HCT116 (cell line): ENCODE measurements at regions not wholly inside any gene's neighbourhood (a gene's known extent, or its start where the extent isn't known, plus 50 kb on each side); places are given as distances from the start of the nearest gene placed in this dataset.

ENCODE experiments used
- CEBPB ChIP-seq: IDR thresholded peaks from 2 replicates; pipeline ENCODE4 v1.6.1; 2012; ENCODE audit warnings: low read depth
- RAD21 ChIP-seq: IDR thresholded peaks from 2 replicates; pipeline ENCODE4 v1.6.1; 2012; ENCODE audit warnings: low read depth, mild to moderate bottlenecking
- SIN3A ChIP-seq: IDR thresholded peaks from 2 replicates; pipeline ENCODE4 v1.6.1; 2012; ENCODE audit warnings: low read depth
- YY1 ChIP-seq: IDR thresholded peaks from 2 replicates; pipeline ENCODE4 v1.6.1; 2011; ENCODE audit warnings: low read length, low read depth, moderate library complexity, mild to moderate bottlenecking; ENCODE audit not compliant: insufficient replicate concordance; ENCODE audit errors: extremely low read depth
- TF ChIP-seq, protein P1 (sequence below), 3 experiments: fragments of 200-600 bp in 1 of 3; sonication (generic) in 1 of 3; IDR thresholded peaks in 2 of 3; conservative IDR thresholded peaks in 1 of 3; 2 replicates each; pipeline ENCODE4 v1.5.1; 2012 to 2017; ENCODE audit warnings: low read depth in 2 of 3, low read length in 2 of 3, antibody characterized with exemption in 1 of 3, borderline replicate concordance in 1 of 3, control low read depth in 1 of 3, mild to moderate bottlenecking in 1 of 3, mixed read lengths in 1 of 3, mixed run types in 1 of 3, moderate library complexity in 1 of 3; ENCODE audit not compliant: insufficient read depth in 1 of 3
- TF ChIP-seq, protein P2 (sequence below): IDR thresholded peaks from 2 replicates; pipeline ENCODE4 v1.6.1; 2012; ENCODE audit warnings: low read depth

DNA sequence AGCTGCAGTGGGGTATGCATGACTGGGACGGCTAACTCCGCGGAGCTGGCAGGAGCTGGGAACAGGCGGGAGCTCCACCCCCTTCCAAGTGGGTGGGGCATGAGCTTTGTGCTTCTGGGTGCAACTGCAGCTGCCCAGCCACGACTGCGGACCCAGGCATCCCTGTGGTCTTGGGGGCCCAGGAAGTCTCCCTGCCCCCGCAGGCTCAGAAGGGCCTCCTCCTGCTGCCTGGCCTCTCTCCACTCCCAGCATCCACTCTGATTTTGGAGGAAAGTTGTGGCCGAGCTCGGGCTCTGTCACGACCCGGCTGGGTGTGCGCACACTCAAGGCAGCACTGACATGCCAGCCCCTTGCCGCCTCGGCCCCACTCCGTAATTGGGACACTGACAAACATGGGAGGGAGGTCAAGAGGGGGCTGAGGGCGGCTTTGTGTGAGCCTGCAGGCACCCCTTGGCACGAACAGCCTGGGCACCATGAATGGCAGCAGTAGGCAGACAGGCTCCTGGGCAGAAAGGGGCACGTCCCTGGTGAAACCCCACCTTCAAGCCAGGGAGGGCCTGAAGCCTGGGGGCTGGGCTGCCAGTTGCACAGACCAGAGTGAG, 822.6 kb downstream of the GLUD2 start:
- TF ChIP-seq YY1 (no peak), CEBPB (no peak), SIN3A (no peak), RAD21 (no peak)
- TF ChIP-seq, protein P1, sequence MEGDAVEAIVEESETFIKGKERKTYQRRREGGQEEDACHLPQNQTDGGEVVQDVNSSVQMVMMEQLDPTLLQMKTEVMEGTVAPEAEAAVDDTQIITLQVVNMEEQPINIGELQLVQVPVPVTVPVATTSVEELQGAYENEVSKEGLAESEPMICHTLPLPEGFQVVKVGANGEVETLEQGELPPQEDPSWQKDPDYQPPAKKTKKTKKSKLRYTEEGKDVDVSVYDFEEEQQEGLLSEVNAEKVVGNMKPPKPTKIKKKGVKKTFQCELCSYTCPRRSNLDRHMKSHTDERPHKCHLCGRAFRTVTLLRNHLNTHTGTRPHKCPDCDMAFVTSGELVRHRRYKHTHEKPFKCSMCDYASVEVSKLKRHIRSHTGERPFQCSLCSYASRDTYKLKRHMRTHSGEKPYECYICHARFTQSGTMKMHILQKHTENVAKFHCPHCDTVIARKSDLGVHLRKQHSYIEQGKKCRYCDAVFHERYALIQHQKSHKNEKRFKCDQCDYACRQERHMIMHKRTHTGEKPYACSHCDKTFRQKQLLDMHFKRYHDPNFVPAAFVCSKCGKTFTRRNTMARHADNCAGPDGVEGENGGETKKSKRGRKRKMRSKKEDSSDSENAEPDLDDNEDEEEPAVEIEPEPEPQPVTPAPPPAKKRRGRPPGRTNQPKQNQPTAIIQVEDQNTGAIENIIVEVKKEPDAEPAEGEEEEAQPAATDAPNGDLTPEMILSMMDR (IDR thresholded peaks at IDR 0.05 in 2 of 3, conservative IDR thresholded peaks at IDR 0.05 in 1 of 3; ENCODE audit: borderline replicate concordance in 1 of 3, insufficient read depth in 1 of 3, low read depth in 2 of 3, low read length in 2 of 3) = no peak
- TF ChIP-seq, protein P2, sequence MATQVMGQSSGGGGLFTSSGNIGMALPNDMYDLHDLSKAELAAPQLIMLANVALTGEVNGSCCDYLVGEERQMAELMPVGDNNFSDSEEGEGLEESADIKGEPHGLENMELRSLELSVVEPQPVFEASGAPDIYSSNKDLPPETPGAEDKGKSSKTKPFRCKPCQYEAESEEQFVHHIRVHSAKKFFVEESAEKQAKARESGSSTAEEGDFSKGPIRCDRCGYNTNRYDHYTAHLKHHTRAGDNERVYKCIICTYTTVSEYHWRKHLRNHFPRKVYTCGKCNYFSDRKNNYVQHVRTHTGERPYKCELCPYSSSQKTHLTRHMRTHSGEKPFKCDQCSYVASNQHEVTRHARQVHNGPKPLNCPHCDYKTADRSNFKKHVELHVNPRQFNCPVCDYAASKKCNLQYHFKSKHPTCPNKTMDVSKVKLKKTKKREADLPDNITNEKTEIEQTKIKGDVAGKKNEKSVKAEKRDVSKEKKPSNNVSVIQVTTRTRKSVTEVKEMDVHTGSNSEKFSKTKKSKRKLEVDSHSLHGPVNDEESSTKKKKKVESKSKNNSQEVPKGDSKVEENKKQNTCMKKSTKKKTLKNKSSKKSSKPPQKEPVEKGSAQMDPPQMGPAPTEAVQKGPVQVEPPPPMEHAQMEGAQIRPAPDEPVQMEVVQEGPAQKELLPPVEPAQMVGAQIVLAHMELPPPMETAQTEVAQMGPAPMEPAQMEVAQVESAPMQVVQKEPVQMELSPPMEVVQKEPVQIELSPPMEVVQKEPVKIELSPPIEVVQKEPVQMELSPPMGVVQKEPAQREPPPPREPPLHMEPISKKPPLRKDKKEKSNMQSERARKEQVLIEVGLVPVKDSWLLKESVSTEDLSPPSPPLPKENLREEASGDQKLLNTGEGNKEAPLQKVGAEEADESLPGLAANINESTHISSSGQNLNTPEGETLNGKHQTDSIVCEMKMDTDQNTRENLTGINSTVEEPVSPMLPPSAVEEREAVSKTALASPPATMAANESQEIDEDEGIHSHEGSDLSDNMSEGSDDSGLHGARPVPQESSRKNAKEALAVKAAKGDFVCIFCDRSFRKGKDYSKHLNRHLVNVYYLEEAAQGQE = no peak
